ENCODE measurements at regions not wholly inside any gene's neighbourhood (a gene's known extent, or its start where the extent isn't known, plus 50 kb on each side); places are given as distances from the start of the nearest gene placed in this dataset.
A peak's percentile ranks its signal among the peaks of the same experiment; 100 is the strongest.

DNA sequence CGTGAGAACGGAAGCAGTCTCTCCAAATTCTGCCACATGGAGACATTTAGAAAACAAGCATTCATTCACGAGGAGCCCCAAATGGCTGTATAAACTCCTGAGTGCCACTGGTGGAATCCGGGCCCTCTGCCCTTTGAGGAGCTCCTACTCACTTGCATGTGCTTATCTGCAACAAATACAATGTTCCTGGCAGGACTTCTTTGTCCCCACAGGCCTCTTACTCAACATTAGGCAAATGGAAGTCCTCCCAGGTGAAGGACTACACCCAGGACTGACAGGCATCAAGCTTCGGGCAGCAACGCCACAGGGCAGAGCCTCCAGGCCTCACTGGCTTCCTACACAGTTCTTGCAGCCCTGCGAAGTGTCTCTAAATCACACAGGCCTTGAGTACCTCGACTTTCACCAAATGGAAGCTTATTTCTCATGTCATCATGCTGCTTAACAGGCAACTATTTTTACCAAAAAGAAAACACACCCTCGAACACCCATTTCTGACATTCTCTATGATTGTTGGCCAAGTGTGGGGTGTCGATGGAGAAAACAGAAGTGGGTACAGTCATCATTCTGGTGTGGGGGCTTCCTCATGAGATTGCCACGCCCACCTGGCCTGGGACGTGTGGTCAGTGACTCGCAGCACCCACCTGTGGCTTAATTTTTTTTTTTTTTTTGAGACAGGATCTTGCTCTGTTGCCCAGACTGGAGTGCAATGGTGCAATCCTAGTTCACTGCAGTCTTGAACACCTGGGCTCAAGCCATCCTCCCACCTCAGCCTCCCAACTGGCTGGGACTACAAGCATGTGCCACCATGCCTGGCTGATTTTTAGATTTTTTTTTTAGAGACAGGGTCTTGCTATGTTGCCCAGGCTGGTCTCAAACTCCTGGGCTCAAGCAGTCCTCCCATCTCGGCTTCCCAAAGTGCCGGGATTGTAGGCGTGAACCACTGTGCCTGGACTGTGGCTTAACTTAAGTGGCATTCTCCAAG is 186.8 kb upstream of the GLI2 start:
- DNase-seq (ENCODE audit: low spot score) = no peak

DNA sequence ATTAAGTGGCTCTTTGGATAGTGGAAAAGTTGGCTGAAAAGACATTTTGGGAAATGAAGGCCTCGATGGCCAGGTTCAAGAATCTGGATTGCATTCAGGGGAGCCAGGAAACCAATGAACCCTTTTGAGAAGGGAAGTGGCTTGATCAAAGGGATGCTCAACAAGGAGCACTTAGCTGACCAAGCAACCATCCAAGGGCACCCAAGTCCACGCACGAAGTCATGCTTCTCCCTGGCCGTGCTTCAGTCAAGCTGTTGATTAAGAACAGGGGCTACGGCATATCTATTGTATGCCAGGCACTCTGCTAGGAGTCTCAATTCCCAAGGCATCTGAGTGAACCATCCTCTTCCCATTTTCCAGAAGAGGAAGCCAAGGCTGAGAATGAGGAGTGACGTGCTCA is 185.8 kb upstream of the GLI2 start:
- DNase-seq (ENCODE audit: low spot score) = no peak

DNA sequence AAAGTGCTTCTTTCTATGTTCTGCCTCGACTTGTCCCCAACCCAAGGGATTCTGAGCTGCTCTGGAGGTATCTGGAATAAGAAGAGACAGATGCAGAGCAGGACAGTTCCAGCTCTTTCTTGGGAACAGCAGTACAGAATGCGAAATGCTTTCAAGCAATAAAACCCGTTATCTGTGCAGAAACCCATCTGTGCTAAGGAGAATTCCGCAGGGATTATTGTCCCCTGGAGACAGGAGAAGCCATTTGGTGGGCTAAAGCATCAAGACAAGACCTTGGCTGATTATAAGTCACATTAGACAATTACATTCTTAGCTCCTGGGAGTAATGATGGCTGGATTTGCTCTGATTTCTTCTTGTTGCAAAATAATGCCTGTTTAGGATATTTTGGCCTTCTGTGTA is 185.4 kb upstream of the GLI2 start:
- DNase-seq (ENCODE audit: low spot score) = no peak

DNA sequence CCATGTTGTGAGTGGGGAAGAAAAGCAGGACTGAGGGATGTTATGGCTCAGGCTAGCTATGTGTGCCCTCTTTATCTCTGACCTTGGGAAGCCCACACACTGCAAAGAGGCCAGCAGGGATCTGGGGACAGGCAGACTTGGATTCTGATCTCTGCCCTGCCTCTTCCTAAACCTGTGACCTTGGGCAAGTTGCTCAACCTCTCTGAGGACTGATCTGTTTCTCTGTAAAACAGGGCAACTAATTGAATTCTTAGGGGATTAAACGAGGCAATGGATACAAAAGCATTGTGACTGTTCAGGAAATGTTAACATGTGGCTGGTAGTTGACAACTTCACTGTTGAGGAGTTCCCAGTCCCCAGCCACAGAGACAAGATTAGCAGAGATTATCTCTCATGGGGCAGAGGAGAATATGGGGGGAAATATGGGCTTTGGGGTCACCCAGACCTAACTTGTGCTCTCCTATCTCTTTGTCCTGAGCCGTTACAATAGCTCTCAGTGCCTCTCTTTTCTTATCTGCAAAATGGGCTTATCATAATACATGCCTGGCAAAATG is 184.7 kb upstream of the GLI2 start:
- DNase-seq (ENCODE audit: low spot score) = no peak

DNA sequence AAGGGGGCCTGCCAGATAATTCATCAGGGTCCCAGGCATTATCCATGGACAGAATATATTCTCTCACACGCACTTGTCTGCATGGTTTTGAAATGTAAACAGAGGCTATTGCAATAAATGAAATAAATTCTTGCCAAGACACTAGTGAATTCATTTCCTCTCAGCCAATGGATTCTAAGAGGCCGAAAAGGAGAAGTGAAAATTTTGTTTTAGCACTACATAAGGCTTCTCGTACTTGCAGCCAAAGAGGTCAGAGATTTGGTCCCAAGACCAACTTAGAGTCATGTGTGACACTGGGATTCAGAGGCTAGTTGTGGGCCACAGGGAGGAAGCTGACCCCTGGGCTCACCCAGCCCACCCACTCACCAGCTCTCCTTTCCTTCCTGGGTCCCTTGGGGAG is 184.1 kb upstream of the GLI2 start:
- no peak for DNase-seq (ENCODE audit: low spot score)

DNA sequence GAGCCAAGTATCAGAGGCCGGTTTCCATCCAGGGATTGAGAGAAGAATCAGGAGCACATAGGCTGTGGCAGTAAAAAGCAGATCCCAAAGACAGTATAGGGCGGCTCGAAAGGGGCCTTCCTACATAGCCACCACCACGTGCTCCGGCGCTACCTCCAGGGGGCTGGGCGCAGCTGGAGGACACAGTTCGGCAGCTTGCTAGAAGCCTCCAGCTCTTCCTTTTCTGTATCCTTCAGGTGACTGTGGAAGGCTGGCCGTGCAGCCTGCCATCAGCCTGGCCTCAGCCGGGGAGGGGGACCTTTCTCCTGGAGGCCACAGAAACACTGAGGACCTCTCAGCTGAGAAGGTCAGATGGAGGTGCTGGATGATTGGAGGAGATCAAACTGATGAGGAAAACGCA is 183.6 kb upstream of the GLI2 start:
- DNase-seq (ENCODE audit: low spot score) = no peak

DNA sequence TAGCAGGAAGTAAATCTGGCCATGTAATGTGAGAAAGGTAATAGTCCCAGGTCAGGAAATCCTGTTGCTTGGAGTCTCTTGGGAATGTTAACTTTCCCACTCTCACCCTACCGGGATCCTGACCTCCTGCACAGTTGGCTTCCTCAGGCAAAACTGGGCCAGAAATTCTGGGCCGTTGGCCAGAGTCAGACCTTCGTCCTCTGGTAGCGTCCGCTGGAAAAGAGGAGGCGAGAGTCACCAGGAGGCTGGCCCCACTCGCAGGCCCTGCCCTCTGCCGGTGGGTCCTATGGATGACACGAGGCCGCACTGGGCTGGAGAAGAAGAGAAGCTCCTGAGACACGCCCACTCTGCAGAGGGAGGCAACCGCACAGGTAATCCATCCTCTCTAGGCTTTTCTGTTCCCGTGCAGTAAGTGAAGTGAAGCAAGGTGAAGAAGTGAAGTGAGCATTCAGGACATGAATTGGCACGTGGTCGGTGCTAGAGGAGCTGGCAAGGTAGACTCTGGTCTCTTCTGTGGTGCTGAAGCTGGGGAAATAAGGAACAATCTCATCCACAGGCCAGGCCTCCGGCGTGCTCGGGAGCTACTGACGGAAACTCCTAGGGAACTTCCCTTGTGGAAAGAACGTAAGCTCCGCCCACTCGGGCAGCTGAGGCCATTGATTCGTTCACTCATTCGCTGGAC is 182.7 kb upstream of the GLI2 start:
- DNase-seq (ENCODE audit: low spot score) = peak; percentile 89

DNA sequence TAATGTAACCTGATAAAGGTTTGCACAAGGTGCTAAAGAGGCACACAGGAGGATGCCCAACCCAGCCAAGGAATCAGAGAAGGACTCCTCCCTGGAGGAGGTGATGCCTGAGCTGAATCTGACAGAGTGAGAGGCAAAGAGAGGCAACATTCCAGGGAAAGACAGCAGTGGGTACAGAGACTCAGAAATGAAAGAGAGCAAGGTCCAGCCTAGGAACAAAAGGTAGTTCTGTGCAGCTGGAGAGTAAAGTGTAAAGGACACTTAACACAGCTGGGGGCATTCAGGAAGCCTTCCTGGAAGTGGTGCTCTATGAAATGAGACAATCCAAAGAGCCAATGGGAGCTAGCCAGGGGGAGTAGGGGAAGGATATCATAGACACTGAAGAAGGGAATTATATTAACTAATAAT is 181.0 kb upstream of the GLI2 start:
- no peak for DNase-seq (ENCODE audit: low spot score)

DNA sequence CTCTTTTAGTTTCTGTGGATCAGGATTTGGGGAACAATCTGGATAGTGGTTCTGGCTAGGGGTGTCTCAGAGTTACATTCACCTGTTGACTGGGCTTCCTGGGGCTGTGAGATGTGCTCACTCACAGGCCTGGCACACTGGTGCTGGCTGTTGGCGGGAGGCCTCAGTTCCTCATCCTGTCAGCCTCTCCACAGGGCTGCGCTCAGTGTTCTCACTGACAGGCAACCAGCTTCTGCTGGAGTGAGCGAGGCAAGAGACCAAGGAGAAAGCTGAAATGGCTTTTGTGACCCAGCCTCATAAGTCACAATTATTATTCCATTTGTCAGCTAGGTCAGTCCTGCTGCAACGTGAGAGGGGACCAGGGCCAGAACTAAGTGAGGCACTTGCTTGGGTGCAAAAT is 180.6 kb upstream of the GLI2 start:
- DNase-seq (ENCODE audit: low spot score) = no peak

DNA sequence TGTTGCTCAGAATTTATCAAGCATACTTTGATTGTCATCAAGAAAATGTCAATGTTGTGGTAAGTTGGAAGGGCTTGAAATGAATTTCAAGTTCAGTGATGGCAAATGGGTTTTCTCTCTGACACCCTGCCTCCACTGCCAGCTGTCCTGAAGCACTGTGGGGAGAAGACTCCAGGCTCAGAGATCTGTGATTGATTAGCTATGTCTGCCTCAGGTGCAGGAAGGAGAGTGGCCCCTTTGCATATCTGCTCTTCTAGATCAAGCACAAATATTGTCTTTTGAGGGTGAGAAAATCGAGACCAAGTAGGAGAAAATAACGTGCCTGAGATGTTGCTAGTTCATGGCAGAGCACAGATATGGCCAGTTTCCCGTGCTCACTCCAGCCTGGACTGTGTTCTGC is 178.8 kb upstream of the GLI2 start:
- no peak for DNase-seq (ENCODE audit: low spot score)

DNA sequence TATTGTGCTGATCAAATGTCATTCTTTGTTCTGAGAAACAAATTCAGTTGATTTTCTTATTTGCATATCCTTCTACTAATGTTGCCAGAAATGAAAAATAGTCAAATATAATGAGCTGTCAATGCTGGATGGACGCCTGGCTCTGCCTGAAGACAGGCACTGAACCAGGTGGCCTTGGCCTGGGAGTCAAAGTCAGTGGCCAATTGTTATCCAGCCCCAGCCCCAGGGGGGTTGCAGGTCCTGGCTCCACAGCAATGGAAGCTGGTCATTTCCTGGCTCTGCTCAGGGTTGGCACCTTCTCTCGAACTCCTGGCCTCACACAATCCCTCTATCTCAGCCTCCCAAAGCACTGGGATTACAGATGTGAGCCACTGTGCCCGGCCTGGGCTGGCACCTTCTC is 176.8 kb upstream of the GLI2 start:
- no peak for DNase-seq (ENCODE audit: low spot score)

DNA sequence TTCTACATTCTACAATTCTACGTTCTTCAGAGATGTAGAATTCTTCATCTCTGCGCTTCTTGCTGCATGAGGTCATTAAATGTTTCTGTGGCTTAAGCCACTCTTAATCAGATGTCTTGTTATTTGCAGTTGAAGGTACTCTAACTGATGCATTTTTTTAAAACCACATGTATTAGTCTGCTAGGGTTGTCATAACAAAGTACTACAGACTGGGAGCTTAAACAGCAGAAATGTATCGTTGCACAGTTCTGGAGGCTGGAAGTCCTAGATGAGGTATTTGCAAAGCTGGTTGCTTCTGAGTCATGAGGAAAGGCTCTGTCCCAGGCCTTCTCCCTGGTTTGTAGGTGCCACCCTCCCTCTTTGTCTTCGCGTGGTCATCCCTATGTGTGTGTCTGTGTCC is 176.3 kb upstream of the GLI2 start:
- DNase-seq (ENCODE audit: low spot score) = no peak

DNA sequence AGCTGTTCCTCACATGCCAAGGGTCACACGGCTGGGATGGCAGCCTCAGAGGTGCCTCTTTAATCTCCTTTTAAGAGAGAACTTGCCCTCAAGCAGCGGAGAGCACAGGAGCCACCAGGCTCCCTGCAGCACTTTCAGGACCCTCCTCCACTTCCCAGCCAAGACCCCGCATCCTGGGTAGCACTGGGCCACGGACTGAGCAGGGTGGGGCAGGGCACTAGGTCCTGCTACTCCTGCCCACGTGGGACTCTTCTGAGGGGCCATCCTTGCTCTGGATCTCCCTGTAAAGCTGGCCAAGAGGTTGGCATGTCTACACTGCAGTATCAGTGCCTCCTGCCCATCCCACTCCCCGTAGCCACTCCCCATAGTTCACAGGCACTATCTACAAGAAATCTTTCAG is 175.3 kb upstream of the GLI2 start:
- no peak for DNase-seq (ENCODE audit: low spot score)

DNA sequence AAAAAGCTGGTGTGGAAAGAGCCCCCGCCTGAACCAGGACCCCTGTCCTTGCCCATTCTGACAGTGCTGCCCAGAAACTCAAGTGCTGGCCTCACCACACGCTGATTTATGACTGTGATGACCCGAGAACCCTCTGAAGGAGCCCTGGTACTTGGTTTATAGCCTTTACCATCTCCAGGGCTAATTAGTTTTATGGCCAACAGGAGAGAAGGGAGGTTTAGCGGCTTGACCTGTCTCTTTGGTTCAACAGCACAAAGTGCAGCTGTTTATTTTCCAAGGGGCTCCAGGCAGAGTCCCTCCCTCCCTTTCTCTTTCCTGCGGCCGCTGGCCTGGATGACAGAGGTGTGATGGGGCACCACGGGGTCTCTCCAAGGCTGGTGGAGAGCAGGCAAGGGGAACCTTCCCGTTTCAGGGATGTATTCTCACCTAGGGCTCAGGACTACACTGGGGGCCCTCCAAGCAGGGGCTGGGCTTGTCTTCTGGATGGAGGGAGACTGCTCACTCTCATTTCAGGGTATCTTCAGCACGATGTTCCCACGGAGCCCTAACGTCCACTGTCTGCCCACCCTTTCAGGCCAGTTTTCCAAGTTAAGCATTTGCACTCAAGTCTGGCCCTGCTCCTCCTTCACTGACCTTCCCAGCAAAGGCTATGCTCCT is 174.2 kb upstream of the GLI2 start:
- no peak for DNase-seq (ENCODE audit: low spot score)

DNA sequence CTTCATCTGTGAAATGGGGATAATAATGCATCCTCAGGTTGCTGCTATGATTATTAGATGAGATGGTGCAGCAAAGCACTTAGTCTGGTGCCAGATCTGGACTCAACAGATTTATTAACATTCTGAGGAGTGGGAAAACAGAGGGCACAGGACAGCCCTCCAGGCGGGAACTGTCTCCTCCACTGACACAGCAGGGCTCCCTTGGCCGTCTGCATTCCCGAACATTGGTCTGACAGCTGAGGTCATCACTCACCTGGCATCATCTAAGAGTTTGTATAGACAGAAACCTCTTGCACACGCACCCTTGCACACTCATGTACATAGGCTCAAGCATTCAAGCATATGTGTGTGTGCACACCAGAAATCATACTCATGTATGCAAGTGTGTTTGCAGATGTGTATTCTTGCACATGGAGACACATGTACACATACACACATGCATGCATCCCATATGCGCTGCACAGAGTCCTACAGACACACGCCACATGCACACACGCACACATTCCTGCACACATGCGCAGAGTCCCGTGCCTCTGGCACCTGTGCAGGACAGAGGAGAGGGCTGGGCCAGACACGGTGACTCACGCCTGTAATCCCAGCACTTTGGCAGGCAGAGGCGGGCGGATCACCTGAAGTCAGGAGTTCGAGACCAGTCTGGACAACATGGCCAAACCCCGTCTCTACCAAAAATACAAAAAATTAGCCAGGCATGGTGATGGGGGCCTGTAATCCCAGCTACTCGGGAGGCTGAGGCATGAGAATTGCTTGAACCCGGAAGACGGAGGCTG is 173.3 kb upstream of the GLI2 start:
- DNase-seq (ENCODE audit: low spot score) = no peak

DNA sequence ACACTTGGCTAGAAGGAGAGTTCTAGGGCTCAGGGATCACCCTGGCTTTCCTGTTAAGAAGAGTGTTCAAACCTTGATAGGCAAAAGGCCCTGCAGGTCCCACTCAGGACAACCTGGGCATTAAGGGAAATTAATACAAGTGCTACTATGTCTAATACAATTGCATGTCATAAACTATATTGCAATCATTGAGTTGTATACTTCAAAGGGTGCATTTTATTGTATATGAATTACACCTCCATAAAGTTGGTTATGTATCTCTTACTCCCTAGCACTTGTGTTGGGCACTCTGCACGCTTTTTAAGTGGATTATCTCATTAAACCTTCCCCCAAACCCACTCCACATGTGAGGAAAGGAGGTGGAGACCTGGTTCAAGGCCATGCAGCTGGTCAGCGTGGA is 172.1 kb upstream of the GLI2 start:
- DNase-seq (ENCODE audit: low spot score) = no peak

DNA sequence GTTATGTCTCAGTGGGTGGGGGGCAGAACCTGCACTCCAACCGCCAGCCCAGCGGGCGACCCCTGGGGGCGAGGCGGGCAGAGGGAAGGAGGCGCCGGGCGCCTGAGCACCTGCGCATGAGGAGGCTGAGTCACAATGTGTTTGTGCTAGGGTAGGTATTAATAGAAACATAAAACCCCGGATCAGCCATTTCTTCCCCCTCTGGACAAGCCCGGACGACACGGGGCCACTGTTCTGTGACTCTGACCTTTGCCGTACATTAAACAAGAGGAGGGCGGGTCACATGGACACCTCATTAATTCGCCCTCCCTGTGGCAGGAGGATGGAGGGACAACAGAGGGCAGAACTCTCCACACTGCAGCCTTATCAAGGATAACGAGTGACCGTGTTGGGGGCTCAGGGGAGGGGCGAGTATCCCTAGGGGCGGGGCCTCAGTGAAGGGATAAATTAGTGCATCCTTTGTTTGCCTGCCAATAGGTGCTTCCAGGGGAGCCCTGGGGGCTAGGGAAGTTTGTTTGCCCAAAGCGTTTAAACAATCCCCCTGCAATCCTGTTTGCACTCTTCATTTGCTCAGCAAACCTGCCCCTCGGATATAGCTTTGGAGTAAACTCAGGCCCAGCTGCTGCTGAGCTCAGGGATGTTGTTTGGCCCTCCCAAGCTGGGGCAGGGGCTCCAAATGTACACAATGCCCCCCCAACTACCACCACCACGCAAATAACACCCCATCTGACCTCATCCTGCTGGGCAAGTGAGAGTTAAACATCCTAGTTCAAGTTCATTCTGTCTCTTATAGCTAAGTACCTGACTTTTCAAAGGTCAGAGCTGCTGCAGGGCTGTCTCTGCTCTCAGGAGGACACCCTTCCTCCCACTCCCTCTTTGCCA is 171.2 kb upstream of the GLI2 start:
- DNase-seq (ENCODE audit: low spot score) = no peak

DNA sequence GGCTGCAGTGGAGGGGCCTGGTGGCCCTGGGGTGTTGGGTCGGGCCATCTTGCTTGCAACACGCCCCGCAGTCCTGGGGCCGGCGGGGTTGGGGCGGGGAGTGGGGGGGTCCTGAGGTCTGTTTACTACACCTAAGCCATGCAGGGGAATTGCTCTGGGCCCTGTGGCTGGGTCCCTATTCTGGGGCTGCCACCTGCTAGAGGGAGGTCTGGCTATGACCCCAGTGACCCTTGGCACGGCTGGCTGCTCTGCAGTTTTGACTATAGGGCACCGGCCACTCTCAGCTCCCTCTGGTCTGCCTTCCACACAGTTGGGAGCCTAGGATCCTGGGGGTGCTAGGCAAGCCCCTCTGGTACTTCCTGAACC is 170.6 kb upstream of the GLI2 start:
- no peak for DNase-seq (ENCODE audit: low spot score)

DNA sequence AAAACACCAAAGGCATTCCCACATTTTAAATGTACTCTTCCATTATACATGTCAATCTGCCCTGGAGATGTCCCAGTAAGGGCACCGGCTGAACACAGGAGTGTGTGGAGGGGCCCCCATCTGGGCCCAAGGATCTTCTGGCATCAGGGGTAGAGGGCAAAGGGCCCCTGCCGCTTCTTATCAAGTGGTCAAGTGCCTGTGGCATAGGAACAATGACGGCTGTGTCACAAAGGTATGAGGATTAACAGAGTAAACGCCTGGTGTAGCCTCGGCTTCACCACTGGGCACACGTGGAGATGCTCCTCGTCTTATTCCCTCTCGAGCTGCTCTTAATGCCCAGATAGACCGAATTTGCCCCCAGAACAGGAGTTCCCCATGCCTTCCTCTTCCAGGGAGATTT is 169.7 kb upstream of the GLI2 start:
- no peak for DNase-seq (ENCODE audit: low spot score)

DNA sequence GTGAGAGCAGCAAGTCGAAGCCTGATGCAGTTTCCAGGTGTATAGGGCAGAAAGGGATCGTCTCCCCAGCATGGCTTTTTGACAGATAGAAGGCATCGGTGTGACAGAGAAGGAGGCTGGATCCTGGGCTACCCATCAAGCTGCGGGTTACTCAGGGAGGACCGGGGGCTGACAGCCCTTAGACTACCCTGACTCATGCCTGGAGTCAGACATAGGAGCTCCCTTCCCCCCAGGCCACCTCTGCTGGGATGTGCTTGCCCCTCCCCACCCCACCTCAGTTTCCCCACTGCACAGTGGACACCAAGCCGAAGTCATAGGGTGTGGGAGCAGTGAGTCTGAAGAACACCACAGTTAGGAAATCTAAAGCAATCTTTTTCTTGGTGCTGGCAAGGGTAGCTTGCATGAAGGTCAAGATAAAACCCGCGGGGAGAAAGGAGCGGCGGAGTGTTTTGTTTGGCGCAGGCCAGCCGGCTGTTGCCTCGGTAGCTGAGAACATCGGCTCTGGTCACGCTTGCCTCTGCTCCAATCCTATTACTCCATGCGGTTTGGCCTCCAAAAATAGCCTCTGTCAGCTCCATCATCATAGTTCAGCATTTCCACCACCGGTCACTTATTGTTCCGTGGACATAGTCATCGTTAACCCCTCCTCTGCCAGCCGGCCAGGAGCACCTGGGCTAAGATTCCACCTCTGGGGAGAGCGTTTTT is 169.2 kb upstream of the GLI2 start:
- DNase-seq (ENCODE audit: low spot score) = peak; percentile 49
